GM12873 (cell line): ENCODE measurements at regions not wholly inside any gene's neighbourhood (a gene's known extent, or its start where the extent isn't known, plus 50 kb on each side); places are given as distances from the start of the nearest gene placed in this dataset.

Experiments used
- CTCF ChIP-seq: IDR thresholded peaks from 2 replicates; pipeline ENCODE4 v1.5.1; 2012; ENCODE audit warnings: low read depth, mild to moderate bottlenecking, moderate library complexity, low read length, control low read depth; ENCODE audit not compliant: insufficient read depth; ENCODE audit errors: missing control alignments

- no peak for TF ChIP-seq CTCF
These were observed 69.8 kb upstream of the KSR1 start for GRCh38 chr17:27386206-27387075.

- no peak for TF ChIP-seq CTCF
These were observed 66.6 kb upstream of the KSR1 start for GRCh38 chr17:27389542-27390140.

GRCh38 chr17:27390540-27390939, 65.7 kb upstream of the KSR1 start:
- TF ChIP-seq CTCF = no peak

- no peak for TF ChIP-seq CTCF
These were observed 64.8 kb upstream of the KSR1 start for GRCh38 chr17:27391427-27391826.

- TF ChIP-seq CTCF = no peak
These were observed 60.2 kb upstream of the KSR1 start for GRCh38 chr17:27396045-27396444.

DNA sequence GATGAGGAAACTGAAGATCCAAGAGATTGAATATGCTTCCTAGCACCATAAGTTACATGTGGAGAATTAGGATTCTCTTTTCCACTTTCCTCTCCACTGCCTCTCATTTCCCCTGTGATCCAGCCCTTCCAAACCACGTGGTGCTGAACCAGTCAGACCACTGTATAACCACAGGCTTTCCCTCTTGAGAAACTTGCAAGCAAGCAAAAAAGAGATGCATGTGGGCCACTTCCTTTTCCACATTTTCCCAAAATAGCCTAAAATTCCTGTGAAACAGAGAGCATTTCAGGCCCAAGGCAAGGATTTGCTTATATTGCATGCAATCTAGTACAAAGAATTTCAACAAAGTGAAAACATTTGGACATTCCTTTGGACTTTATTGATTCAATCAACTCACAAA, 59.3 kb upstream of the KSR1 start:
- no peak for TF ChIP-seq CTCF

- TF ChIP-seq CTCF = no peak
These were observed 57.6 kb upstream of the KSR1 start for GRCh38 chr17:27398691-27399090.
